NCI-H2171 (cell line): ENCODE measurements at regions not wholly inside any gene's neighbourhood (a gene's known extent, or its start where the extent isn't known, plus 50 kb on each side); places are given as distances from the start of the nearest gene placed in this dataset.
"Not testable (repeated sequence)": the region's sequence is repeated elsewhere in the genome, so short reads cannot be mapped to it uniquely, and the experiment has no call there.

Experiments used
- DNase-seq: peaks from one replicate; lab custom pipeline; 2025; lab: John Stamatoyannopoulos, UW

- DNase-seq: no peak
These were observed 103.9 kb upstream of the SOX21 start for GRCh38 chr13:94816256-94816655.

GRCh38 chr13:94813920-94814475 lies 101.7 kb upstream of the SOX21 start:
- no peak for DNase-seq

- DNase-seq: no peak
These were observed 99.4 kb upstream of the SOX21 start for GRCh38 chr13:94811753-94812152.

GRCh38 chr13:94800423-94800822 lies 88.1 kb upstream of the SOX21 start:
- DNase-seq: no peak

GRCh38 chr13:94799299-94799698 lies 87.0 kb upstream of the SOX21 start:
- no peak for DNase-seq

DNA sequence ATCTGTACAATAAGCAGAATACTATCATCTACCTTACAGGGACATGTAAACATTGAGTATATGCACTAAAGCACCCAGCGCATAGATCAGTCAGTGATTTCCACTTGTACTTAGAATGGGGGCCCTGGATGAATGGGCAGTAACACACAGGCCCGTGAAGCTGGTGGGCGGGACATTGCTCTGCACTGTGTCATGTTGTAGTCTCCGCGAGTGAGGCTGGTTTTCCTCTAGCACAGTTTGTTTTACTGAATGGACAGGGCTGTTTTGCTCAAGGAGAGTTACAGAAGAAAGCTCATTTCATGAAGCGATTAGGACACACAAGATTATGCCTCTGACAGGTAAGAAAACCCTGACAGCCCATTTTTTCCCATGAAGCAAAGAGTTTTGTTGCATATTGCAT lies 86.4 kb upstream of the SOX21 start:
- no peak for DNase-seq

DNA sequence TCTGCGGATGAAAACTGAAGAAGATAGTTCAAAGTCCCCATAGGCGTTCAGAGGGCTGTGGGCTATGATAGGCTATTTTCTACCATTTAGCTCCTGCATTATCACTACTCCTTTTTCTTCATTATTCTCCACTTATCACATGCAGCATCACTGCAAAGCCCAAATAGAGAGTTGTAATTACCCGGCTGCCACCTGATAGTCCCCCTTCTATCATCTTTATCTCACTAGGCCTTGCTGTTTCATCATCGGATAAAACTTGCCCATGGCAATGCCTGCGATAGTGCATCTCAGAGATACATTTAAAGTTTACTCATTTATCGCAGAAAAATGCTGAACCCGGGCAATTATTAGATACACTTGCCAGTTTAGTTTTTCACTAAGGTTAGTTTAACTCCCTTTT lies 82.9 kb upstream of the SOX21 start:
- no peak for DNase-seq

GRCh38 chr13:94786246-94786645 lies 73.9 kb upstream of the SOX21 start:
- not testable (repeated sequence) for DNase-seq

- no peak for DNase-seq
These were observed 71.7 kb upstream of the SOX21 start for GRCh38 chr13:94784066-94784465.

- DNase-seq: no peak
These were observed 71.1 kb upstream of the SOX21 start for GRCh38 chr13:94783489-94783888.

DNA sequence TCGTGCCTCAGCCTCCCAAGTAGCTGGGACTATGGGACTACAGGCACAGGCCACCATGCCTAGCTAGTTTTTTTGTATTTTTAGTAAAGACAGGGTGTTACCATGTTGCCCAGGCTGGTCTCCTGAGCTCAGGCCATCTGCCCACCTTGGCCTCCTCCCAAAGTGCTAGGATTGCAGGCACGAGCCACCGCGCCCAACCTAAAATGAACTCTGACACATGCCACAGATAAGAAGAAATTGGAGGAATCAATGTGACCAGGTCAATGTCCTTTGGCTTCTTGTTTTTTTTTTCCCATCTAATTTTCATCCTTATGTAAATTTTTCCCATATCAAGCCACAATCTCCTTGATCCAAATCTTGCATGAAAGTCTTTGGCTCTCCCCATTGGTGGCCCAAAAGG lies 68.1 kb upstream of the SOX21 start:
- DNase-seq: no peak

GRCh38 chr13:94778986-94779385 lies 66.6 kb upstream of the SOX21 start:
- DNase-seq: no peak

DNA sequence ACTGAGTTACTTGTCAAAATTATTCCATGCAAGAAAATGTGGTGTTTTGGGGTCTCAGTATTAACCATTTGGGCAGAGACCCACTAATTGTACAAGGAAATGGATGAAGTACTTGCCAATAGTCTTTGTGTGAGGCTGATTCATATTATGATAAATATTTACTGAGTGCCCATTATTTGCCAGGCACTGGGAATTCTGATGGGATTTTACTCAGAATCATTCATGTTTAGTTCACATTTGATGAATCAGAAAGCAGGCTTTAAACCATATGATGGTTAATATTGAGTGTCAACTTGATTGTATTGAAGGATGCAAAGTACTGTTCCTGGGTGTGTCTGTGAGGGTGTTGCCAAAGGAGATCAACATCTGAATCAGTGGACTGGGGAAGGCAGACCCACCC lies 66.2 kb upstream of the SOX21 start:
- DNase-seq: no peak

DNA sequence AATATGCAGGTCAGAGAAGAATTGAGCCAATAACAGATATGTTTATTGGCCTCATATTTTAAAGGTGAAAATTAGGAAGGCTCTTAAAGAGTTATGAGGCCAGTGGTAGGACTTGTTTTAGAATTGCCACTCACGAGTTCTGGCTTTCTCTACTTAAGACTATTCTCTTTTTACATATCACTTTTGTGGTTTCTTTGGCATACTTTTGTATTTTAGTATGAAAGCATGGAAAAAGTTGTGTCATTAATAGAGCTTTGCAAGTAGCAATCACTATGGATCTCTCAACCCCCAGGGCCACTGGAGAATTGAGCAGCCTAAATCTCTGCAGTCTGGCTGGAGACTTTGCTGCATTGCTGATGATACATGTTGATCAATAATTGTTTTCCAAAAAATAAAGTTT lies 64.6 kb upstream of the SOX21 start:
- DNase-seq: no peak

DNA sequence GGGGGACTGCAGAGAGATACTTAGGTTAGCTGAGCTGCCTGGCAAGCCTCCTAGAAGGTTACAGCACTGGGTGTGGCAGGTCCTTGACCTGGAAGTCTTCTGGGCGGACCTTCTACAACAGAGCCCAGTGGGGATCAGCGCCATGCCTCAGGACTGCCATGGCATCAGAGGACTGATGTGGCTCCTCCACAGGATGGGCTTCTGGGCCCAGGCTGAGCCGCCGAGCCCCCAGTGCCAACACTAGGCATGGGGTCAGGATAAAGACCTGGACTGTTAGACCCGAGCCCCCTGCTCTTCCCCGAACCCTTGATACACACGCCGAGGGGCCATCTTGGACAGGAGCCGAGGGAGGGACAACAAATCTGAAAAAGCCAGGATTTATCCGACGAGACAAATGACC lies 64.0 kb upstream of the SOX21 start:
- no peak for DNase-seq

GRCh38 chr13:94765814-94766213 lies 53.5 kb upstream of the SOX21 start:
- DNase-seq: no peak

DNA sequence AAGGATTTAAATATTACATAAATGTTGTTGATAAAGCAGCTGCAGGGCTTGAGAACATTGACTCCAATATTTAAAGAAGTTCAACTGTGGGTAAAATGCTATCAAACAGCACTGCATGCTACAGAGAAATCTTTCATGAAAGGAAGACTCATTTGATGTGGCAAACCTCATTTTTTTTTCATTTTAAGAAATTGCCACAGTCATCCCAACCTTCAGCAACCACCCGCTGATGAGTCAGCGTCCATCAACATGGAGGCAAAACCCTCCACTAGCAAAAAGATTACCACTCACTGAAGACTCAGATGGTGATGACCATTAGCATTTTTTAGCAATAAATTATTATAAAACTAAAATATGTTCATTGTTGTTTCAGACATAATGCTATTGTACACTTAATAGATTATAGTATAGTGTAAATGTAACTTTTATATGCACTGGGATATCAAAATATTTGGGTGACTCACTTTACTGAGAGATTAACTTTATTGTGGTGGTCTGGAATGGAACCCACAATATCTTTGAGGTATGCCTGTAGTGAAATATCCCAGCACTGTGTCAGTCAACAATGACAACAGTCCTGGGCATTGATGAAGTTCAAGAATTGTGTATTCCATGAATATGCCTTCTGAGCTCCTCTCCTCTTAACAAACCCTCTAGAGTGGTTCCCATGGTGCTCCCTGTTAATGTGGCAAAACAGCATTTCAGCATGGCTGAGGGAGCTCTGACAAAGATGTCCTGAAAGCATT lies 52.4 kb upstream of the SOX21 start:
- no peak for DNase-seq
